ENCODE measurements at regions not wholly inside any gene's neighbourhood (a gene's known extent, or its start where the extent isn't known, plus 50 kb on each side); places are given as distances from the start of the nearest gene placed in this dataset.

DNA sequence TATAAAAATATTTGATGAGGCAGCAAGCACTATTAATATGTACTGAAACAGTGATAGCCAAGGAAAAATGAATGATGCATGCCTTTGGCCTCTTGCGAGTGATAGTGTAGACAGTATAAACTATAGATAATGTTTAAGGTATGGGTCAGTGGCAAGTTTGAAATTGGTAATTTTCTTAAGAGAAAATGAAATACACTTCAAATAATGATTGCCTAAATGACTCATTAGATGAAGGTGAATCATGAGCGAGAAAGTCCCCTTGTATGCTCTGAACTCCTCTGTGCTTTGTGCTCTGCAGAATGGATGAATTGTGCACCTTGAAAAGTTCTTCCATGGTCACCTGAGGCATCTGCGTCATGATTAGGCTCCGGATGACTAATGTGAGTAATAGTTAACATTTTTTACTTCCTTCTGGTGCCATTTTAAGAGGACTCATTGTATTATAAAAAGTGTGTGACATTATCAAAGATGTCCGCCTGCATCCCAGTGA lies 84.9 kb upstream of the RTL1 start:
- TF ChIP-seq CTCF (IDR thresholded peaks at IDR 0.05) (no peak), POLR2A (IDR thresholded peaks at IDR 0.05) (no peak)
